ENCODE measurements at regions not wholly inside any gene's neighbourhood (a gene's known extent, or its start where the extent isn't known, plus 50 kb on each side); places are given as distances from the start of the nearest gene placed in this dataset.

GRCh38 chr13:78443839-78444238 lies 159.5 kb downstream of the POU4F1 start:
- POLR2A ChIA-PET: no interaction called here
- H3K27me3 Mint-ChIP-seq: no peaks in the 10 kb centered on the region

GRCh38 chr13:78437781-78438180 lies 165.6 kb downstream of the POU4F1 start:
- H3K4me1 Mint-ChIP-seq: no peaks in the 10 kb centered on the region
- no peaks in the 10 kb centered on the region for H3K27me3 Mint-ChIP-seq
- no peaks in the 10 kb centered on the region for H3K9me3 Mint-ChIP-seq
- H3K27ac Mint-ChIP-seq: no peak overlapping the region
- ChIA-PET POLR2A (no interaction called here), CTCF (no interaction called here)
- ATAC-seq (ENCODE audit: low read depth) (no peak), DNase-seq (no peak)
- no peak overlapping the region for H3K4me3 Mint-ChIP-seq
- no peak for TF ChIP-seq CTCF (IDR thresholded peaks at IDR 0.05)
- no peaks in the 10 kb centered on the region for H3K36me3 Mint-ChIP-seq (ENCODE audit: low read depth)
- intact Hi-C loops (cut with micrococcal nuclease): no loop called here

More at GRCh38 chr13:78443839-78444238, 159.5 kb downstream of the POU4F1 start:
- Mint-ChIP-seq H3K4me1 (no peaks in the 10 kb centered on the region), H3K9me3 (no peaks in the 10 kb centered on the region), H3K4me3 (no peak overlapping the region), H3K36me3 (ENCODE audit: low read depth) (no peaks in the 10 kb centered on the region), H3K27ac (no peak overlapping the region)
- CTCF ChIA-PET: no interaction called here
- intact Hi-C loops (cut with micrococcal nuclease): no loop called here
- DNase-seq: no peak
- ATAC-seq (ENCODE audit: low read depth): no peak
- TF ChIP-seq CTCF (IDR thresholded peaks at IDR 0.05): no peak

GRCh38 chr13:78436311-78436710 lies 167.0 kb downstream of the POU4F1 start:
- Mint-ChIP-seq H3K4me3 (no peak overlapping the region), H3K36me3 (ENCODE audit: low read depth) (no peaks in the 10 kb centered on the region), H3K4me1 (no peaks in the 10 kb centered on the region), H3K27me3 (no peaks in the 10 kb centered on the region), H3K9me3 (no peaks in the 10 kb centered on the region), H3K27ac (no peak overlapping the region)
- intact Hi-C loops (cut with micrococcal nuclease): no loop called here
- DNase-seq (no peak), ATAC-seq (ENCODE audit: low read depth) (no peak)
- ChIA-PET POLR2A (no interaction called here), CTCF (no interaction called here)
- no peak for TF ChIP-seq CTCF (IDR thresholded peaks at IDR 0.05)

DNA sequence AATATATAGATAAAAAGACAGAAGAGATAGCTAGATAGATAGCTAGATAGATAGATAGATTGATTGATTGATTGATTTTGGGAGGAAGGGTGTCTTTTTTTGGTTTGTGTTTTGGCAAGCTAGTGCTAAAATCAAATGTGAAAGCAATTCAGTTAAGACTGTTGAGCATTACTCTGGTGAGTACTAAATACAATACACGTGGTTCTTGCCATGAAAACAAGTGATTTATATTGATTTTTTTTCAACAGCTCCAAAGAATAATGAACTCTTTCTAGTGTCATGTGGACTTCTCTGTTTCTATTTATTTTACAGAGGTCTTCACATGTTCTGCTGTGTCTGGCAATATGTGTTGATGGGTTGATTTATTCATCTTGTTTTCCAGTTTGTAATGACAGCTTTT lies 172.0 kb downstream of the POU4F1 start:
- ChIA-PET CTCF (no interaction called here), POLR2A (no interaction called here)
- Mint-ChIP-seq H3K36me3 (ENCODE audit: low read depth) (no peaks in the 10 kb centered on the region), H3K27me3 (peaks cover 3% of the 10 kb centered on the region), H3K27ac (no peak overlapping the region), H3K4me3 (no peak overlapping the region), H3K9me3 (no peaks in the 10 kb centered on the region), H3K4me1 (no peaks in the 10 kb centered on the region)
- DNase-seq (no peak), ATAC-seq (ENCODE audit: low read depth) (no peak)
- no peak for TF ChIP-seq CTCF (IDR thresholded peaks at IDR 0.05)
- intact Hi-C loops (cut with micrococcal nuclease): loop anchor here (1.0 kb wide), 1 partner anchor 37 kb away; no protein-coding TSS in a partner anchor

DNA sequence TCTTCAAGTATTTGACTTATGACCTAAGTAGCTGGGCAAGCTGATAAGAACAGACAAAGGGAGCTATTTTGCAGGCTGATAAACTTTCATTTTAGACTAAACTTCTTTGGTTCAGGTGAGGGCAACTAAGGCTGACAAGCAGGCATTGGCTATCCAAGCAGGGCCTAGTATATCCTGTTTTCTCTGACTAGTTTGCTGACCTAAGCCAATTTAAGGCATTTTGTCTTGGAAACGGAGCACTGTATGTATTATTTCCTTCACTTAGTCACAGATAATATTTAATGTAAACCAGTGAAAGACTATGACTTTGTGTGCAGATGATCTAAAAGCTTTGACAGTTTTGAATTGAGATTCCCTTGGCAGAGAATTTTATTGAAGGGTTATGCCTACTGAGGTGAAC lies 172.5 kb downstream of the POU4F1 start:
- intact Hi-C loops (cut with micrococcal nuclease): loop anchor here (1.0 kb wide), 1 partner anchor 37 kb away; no protein-coding TSS in a partner anchor
- H3K4me1 Mint-ChIP-seq: no peaks in the 10 kb centered on the region
- no peaks in the 10 kb centered on the region for H3K36me3 Mint-ChIP-seq (ENCODE audit: low read depth)
- peaks cover 3% of the 10 kb centered on the region for H3K27me3 Mint-ChIP-seq
- H3K27ac Mint-ChIP-seq: no peak overlapping the region
- ChIA-PET CTCF (no interaction called here), POLR2A (no interaction called here)
- no peak overlapping the region for H3K4me3 Mint-ChIP-seq
- TF ChIP-seq CTCF (IDR thresholded peaks at IDR 0.05): no peak
- no peak for ATAC-seq (ENCODE audit: low read depth)
- DNase-seq: no peak
- H3K9me3 Mint-ChIP-seq: no peaks in the 10 kb centered on the region
